ENCODE measurements at regions not wholly inside any gene's neighbourhood (a gene's known extent, or its start where the extent isn't known, plus 50 kb on each side); places are given as distances from the start of the nearest gene placed in this dataset.

DNA sequence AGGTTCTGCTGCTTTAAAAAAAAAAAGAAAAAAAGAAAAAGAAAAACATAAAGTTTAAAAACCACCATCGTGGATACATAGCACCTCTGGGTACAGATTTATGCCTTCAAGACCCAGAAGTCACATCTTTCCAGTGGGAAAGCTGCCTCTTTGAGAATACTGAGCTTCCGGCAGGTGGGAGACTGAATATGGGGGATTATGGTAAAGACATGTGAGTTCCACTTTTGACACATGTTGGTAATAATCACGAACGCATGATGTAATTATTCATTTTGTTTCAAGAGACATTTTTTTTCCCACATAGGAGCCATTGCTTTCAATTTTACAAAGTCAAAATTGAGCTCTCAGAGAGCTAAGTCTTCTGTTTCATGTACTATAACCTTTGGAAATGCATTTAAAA, 229.7 kb upstream of the CDH5 start:
- TF ChIP-seq, protein P1, sequence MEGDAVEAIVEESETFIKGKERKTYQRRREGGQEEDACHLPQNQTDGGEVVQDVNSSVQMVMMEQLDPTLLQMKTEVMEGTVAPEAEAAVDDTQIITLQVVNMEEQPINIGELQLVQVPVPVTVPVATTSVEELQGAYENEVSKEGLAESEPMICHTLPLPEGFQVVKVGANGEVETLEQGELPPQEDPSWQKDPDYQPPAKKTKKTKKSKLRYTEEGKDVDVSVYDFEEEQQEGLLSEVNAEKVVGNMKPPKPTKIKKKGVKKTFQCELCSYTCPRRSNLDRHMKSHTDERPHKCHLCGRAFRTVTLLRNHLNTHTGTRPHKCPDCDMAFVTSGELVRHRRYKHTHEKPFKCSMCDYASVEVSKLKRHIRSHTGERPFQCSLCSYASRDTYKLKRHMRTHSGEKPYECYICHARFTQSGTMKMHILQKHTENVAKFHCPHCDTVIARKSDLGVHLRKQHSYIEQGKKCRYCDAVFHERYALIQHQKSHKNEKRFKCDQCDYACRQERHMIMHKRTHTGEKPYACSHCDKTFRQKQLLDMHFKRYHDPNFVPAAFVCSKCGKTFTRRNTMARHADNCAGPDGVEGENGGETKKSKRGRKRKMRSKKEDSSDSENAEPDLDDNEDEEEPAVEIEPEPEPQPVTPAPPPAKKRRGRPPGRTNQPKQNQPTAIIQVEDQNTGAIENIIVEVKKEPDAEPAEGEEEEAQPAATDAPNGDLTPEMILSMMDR (IDR thresholded peaks at IDR 0.05; ENCODE audit: poor library complexity) = no peak
- TF ChIP-seq EZH2 (IDR thresholded peaks at IDR 0.05; ENCODE audit: borderline replicate concordance) = no peak
